ENCODE measurements at regions not wholly inside any gene's neighbourhood (a gene's known extent, or its start where the extent isn't known, plus 50 kb on each side); places are given as distances from the start of the nearest gene placed in this dataset.
A peak's percentile ranks its signal among the peaks of the same experiment; 100 is the strongest.

DNA sequence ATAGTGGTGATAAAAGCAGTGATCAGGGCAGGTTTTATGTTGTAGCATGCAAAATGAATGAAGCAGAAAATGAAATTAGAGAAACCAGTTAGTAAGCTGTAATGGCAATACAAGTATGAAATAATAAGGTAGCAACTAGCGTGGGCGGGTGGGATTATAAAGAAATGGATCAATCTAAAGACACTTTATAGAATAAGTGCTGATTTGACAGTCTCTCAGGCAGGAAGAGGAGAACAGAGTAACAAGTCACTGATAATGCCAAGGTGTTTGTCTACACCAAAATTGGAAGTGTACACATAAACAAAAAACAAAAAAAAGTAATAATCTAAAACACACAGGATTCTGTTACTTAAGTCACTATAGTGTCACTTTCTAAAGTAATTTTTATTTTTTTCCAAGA is 51.0 kb upstream of the PCBP1 start:
- no peak for DNase-seq

DNA sequence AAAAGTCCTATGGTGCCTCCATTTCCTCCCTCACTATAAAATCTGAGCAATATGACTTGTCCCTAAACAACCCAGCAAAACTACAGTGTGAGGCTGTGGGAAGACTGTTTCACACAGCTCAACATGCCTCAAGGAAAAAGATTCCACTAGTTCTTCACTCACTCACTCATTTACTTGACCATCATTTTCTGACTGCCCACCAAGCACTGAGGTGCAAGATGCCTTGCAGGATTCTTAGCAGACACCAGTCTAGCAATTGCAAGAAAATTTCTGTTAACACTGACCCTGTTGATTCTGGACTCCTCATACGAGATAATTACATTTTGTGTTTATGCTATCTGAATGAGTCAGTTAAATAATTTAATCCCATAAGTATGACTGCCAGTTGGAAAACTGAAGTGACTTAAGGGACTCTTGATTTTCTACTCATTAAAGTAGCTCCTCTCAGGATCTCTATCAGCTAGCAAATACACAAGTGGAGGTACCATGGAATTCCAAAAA is 51.9 kb upstream of the PCBP1 start:
- DNase-seq = peak; percentile 12

DNA sequence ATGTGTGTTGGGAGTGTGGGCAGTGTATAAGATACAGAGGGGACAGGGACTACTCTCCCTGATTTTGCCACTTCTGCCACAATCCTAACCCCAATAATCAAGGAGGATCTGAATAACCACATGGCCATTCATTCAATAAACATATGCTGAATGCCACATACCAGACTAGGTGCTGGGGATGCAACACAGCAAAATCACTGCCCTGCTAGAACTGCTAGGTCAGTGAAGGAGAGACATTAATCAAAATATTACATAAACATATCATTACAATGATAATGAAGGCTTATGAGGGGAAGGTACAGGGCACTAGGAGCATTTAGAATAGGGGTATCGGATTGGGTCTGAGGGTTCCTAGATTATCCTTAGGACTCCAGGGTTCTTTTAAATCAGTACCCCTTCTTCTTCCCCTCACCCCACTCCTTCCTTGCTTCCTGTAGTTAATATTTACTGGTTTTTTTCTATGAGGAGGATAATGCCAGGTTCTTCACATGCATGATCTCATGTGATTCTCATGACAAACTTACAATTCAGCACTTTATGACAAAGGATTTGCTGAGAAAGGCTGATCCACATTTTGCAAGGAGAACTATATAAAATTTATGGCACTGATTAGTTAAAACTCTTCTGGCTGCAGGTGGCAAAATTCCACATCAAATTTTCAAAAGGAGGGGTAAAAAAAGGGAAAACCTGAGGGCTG is 56.4 kb upstream of the PCBP1 start:
- DNase-seq = no peak

DNA sequence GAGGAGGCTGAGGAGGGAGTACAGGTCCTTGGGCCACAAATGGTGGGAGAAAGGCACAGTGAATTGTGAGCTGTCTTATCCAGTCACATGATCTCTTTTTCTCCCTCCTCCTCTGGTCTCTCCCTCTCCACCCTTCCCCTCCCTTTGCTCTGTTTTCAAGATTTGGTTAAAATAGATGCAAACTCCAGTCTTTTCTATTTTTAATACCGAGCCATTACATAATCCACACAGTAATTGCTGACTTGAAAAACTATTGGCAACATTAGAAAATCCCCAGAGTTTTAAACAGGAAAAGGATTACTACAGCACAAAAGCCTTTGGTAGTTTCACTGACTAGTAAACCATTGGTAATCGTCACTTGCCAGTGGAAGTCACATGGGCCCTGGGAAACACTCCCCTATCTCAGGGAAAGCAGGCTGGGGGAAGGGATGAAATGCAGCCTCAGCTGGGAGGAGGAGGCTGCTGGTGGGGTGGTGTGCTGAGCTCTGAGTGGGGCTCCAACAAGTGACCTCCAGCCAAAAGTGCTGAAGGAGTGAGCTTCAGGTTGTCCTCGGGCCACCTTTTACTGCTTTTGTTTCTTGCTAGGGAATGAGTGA is 57.4 kb upstream of the PCBP1 start:
- no peak for DNase-seq

DNA sequence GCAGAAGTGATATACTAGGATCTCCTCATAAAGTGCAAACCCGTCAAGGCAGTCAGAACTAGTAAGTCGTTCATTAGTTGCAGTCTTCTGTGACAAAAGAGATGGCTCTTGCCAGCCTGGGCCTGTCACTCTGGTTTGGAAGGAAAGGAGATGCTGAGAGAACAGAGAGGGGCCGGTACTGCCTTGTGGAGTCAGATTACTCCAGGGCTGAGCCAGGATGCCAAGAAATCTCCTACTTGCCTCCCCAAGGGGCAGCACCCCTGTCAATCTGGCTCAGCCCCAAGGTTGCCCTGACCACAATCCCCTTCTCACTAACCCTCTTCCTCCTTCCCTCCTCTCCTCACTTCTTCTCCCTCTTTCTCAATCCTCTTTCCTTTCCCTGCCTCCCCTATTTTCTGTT is 62.9 kb upstream of the ASPRV1 start:
- peak; percentile 87 for DNase-seq

DNA sequence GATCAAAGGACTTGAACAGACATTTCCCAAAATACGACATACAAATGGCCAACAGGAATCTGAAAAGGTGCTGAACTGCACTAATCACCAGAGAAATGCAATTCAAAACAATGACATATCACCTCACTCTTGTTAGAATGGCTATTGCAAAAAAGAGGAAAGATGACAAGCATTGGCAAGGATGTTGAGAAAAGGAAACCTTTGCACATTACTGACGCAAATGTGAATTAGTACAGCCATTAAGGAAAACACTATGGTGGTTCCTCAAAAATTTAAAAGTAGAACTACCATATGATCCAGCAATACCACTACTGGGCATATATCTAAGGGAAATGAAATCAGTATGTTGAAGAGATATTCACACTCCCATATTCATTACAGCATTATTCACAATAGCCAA is 57.7 kb upstream of the ASPRV1 start:
- no peak for DNase-seq

DNA sequence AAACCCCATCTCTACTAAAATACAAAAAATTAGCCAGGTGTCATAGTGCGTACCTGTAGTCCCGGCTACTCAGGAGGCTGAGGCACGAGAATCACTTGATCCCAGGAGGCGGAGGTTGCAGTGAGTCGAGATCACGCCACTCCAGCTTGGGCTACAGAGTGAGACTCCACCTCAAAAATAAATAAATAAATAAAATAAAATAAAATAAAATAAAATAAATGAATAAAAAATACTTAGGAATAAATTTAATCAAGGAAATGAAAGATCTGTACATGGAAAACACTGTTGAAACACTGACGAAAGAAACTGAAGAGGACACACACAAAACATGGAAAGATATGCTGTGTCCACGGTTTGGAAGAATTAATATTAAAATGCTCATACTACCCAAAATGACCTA is 56.5 kb upstream of the ASPRV1 start:
- no peak for DNase-seq

DNA sequence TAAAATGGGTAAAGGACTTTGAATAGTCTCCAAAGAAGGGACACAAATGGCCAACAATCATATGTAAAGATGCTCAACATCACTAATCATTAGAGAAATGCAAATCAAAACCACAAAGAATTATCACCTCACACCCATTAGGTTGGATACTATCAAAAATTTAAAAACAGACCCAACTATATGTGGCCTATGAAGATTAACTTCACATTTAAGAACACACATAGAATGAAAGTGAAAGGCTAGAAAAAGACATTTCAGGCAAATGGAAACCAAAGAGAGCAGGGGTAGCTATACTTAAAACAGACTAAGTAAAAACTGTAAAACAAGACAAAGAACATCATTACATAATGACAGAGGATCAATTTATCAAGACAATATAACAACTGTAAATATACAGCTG is 53.5 kb upstream of the ASPRV1 start:
- DNase-seq = no peak

DNA sequence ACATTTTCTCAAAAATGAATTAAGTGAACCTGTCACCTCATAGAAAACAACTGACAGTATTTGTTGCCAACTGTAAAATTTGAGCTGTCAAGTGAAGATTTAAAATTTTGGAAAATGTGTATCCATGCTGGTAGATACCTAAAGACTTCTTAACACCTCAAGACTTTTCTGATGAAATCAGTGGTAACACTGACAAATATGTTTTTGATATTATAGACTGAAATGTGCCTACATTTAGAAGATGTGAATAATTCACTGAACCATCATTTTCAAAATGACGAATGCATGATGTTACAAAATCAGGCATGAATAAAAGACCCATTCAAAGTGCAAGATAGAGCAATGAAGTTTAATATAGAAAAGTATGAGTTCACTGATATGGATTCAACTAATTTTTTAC is 51.5 kb upstream of the ASPRV1 start:
- no peak for DNase-seq

DNA sequence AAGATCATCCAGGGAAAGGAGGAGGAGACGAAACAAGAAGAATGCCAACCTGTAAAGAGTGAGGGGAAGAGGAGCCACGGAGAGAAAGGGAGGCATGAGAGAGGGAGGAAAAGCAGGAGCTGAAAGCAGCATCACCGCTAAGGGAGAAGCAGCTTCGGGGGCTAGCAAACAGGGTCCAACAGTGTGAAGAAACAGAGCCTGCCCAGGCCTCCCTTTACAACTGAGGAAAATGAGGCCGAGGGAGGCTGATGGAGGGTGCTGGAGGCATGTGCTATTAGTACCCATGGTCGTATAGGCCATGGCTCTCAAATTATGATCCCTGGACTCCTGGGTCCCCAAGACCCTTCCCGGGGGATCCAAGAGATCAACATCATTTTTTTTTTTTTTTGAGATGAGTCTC is 50.4 kb upstream of the ASPRV1 start:
- DNase-seq = no peak

DNA sequence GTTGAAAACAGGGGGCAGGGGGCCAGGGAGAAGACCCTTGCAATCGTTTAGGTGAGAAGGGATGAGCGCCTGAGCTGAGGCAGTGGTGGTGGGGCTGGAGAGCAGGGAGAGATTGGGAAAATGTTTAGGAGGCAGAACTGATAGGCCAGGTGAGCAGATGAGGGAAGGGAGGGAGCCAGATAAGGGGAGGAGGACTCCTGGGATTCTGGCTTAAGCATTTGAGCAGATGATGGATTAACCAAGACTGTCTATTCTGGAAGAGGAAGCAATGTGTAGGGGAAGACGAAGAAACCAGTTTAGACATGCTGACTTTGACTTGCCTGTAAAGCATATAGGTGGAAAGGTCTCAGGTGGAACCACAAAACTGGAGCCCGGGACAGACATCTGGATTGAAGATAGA is 49.9 kb upstream of the ASPRV1 start:
- DNase-seq = no peak

All from DMS79 treated with DMSO at 0.1 percent for 48 hours (cell line).